ENCODE measurements at regions not wholly inside any gene's neighbourhood (a gene's known extent, or its start where the extent isn't known, plus 50 kb on each side); places are given as distances from the start of the nearest gene placed in this dataset.

DNA sequence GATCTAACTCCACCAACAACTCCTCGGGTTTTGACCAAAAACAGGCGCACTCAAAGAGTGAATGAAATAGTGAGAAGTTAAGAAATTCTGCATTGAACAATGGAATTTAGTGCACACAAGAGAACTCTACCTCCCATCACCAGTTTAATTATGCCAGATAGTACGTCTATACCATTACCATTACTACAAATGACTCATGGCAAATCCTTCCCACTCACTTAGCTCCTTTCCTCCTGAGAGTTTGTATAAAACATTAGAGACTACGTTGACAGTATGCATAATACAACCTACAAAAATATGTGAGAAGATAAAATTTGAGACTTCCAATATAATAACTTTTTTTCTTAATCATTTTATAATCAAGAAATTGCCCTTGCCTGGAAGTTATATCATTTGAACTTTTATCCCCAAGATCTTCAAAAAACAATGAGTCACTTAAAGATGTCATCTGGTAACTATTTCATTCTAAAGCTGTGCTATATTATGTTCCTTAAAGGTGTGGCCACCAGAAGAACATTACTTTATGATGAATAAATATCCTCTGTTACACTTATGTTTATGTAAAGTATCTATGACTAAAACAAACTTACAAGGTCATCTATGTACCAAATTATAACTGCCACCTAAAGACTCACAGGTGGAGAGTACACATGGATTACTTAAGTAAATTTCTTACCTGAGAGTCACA is 297.9 kb upstream of the PTGER4 start:
- Histone ChIP-seq H3K36me3 (ENCODE audit: control insufficient read depth in 2 of 2, extremely low read depth in 1 of 2, insufficient read depth in 2 of 2, low read length in 2 of 2) (no peaks in the 10 kb centered on the region), H3K4me2 (ENCODE audit: control insufficient read depth, extremely low read depth, insufficient read depth, low read depth, low read length) (peak overlapping the region; percentile 49), H3K27ac (ENCODE audit: control insufficient read depth, insufficient read depth, low read length) (peak overlapping the region; percentile 83), H2AFZ (ENCODE audit: control insufficient read depth, low read length) (no peak overlapping the region), H3K9me1 (ENCODE audit: control insufficient read depth, extremely low read depth, insufficient read depth, low read length) (no peaks in the 10 kb centered on the region), H3K9ac (ENCODE audit: control insufficient read depth, extremely low read depth, insufficient read depth, low read length) (peak overlapping the region; percentile 42), H3K27me3 (ENCODE audit: control insufficient read depth, extremely low read depth, insufficient read depth, low read length) (no peaks in the 10 kb centered on the region), H3K4me3 (ENCODE audit: control insufficient read depth in 2 of 3, extremely low read depth in 1 of 3, insufficient read depth in 2 of 3, low read depth in 1 of 3, low read length in 3 of 3) (no peak overlapping the region), H3K4me1 (ENCODE audit: control insufficient read depth, extremely low read depth, insufficient read depth, low read length) (peaks cover 57% of the 10 kb centered on the region), H3K79me2 (ENCODE audit: control insufficient read depth, insufficient read depth, low read length) (no peaks in the 10 kb centered on the region), H3K9me3 (ENCODE audit: control insufficient read depth, low read depth, low read length) (no peaks in the 10 kb centered on the region), H4K20me1 (ENCODE audit: control insufficient read depth, extremely low read depth, insufficient read depth, low read length) (no peaks in the 10 kb centered on the region)
- DNase-seq (ENCODE audit: low read depth, low spot score) (peak; percentile 81), FAIRE-seq (peak; percentile 77)
- no peak for TF ChIP-seq EZH2 (IDR thresholded peaks at IDR 0.05; ENCODE audit: low read length)
- TF ChIP-seq, protein P1, sequence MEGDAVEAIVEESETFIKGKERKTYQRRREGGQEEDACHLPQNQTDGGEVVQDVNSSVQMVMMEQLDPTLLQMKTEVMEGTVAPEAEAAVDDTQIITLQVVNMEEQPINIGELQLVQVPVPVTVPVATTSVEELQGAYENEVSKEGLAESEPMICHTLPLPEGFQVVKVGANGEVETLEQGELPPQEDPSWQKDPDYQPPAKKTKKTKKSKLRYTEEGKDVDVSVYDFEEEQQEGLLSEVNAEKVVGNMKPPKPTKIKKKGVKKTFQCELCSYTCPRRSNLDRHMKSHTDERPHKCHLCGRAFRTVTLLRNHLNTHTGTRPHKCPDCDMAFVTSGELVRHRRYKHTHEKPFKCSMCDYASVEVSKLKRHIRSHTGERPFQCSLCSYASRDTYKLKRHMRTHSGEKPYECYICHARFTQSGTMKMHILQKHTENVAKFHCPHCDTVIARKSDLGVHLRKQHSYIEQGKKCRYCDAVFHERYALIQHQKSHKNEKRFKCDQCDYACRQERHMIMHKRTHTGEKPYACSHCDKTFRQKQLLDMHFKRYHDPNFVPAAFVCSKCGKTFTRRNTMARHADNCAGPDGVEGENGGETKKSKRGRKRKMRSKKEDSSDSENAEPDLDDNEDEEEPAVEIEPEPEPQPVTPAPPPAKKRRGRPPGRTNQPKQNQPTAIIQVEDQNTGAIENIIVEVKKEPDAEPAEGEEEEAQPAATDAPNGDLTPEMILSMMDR (optimal IDR thresholded peaks at IDR 0.05 in 1 of 3, IDR thresholded peaks at IDR 0.05 in 1 of 3, conservative IDR thresholded peaks at IDR 0.05 in 1 of 3; ENCODE audit: extremely low read depth in 1 of 3, insufficient read depth in 2 of 3, low read length in 3 of 3), result no peak
- dilution Hi-C loops (cut with MboI; ENCODE audit: extremely low pct_ligation_motif_present, low sequenced_read_pairs), result no loop called here

DNA sequence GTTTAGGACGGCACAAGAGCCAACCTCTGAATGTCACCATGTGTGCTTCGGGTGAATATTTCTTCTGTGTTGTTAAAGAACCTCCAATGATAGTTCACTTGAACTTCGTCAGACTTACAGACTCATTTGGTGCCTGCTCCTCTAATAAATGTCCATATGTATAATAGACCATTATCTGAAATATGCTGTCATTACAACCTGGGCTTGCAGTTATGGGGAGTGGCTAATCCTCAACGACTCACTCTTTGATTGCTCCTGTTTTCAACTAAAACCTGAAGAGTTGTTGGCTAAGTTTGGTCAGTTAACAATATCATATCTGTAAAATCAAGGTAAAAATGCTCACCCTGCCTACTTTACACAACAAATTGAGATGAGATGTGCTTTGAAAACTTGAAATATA is 298.7 kb upstream of the PTGER4 start:
- Histone ChIP-seq H3K27me3 (ENCODE audit: control insufficient read depth, extremely low read depth, insufficient read depth, low read length) (no peaks in the 10 kb centered on the region), H3K9me3 (ENCODE audit: control insufficient read depth, low read depth, low read length) (no peaks in the 10 kb centered on the region), H3K27ac (ENCODE audit: control insufficient read depth, insufficient read depth, low read length) (peak overlapping the region; percentile 65), H3K79me2 (ENCODE audit: control insufficient read depth, insufficient read depth, low read length) (no peaks in the 10 kb centered on the region), H3K9me1 (ENCODE audit: control insufficient read depth, extremely low read depth, insufficient read depth, low read length) (no peaks in the 10 kb centered on the region), H2AFZ (ENCODE audit: control insufficient read depth, low read length) (no peak overlapping the region), H3K4me3 (ENCODE audit: control insufficient read depth in 2 of 3, extremely low read depth in 1 of 3, insufficient read depth in 2 of 3, low read depth in 1 of 3, low read length in 3 of 3) (no peak overlapping the region), H3K4me2 (ENCODE audit: control insufficient read depth, extremely low read depth, insufficient read depth, low read depth, low read length) (no peak overlapping the region), H4K20me1 (ENCODE audit: control insufficient read depth, extremely low read depth, insufficient read depth, low read length) (no peaks in the 10 kb centered on the region), H3K4me1 (ENCODE audit: control insufficient read depth, extremely low read depth, insufficient read depth, low read length) (peaks cover 52% of the 10 kb centered on the region), H3K36me3 (ENCODE audit: control insufficient read depth in 2 of 2, extremely low read depth in 1 of 2, insufficient read depth in 2 of 2, low read length in 2 of 2) (no peaks in the 10 kb centered on the region), H3K9ac (ENCODE audit: control insufficient read depth, extremely low read depth, insufficient read depth, low read length) (no peak overlapping the region)
- FAIRE-seq (peak; percentile 55), DNase-seq (ENCODE audit: low read depth, low spot score) (no peak)
- TF ChIP-seq, protein P1 (optimal IDR thresholded peaks at IDR 0.05 in 1 of 3, IDR thresholded peaks at IDR 0.05 in 1 of 3, conservative IDR thresholded peaks at IDR 0.05 in 1 of 3; ENCODE audit: extremely low read depth in 1 of 3, insufficient read depth in 2 of 3, low read length in 3 of 3), result no peak
- TF ChIP-seq EZH2 (IDR thresholded peaks at IDR 0.05; ENCODE audit: low read length), result no peak
- dilution Hi-C loops (cut with MboI; ENCODE audit: extremely low pct_ligation_motif_present, low sequenced_read_pairs), result no loop called here
